CD4-positive, alpha-beta T cell treated with Interleukin-1 beta for 1 hour (primary cell): ENCODE measurements at regions not wholly inside any gene's neighbourhood (a gene's known extent, or its start where the extent isn't known, plus 50 kb on each side); places are given as distances from the start of the nearest gene placed in this dataset.

Experiments
- DNase-seq, 2 donors: peaks; one replicate each; pipeline ENCODE4 v3.0.0-alpha.2; 2020 to 2022

GRCh38 chr15:25183581-25184251 is 228.9 kb downstream of the SNRPN start:
- DNase-seq = peak in 1 of 2 donors; percentile 0

- DNase-seq = peak in 1 of 2 donors; percentile 0
Measured at GRCh38 chr15:25184356-25185155, 229.8 kb downstream of the SNRPN start.

DNA sequence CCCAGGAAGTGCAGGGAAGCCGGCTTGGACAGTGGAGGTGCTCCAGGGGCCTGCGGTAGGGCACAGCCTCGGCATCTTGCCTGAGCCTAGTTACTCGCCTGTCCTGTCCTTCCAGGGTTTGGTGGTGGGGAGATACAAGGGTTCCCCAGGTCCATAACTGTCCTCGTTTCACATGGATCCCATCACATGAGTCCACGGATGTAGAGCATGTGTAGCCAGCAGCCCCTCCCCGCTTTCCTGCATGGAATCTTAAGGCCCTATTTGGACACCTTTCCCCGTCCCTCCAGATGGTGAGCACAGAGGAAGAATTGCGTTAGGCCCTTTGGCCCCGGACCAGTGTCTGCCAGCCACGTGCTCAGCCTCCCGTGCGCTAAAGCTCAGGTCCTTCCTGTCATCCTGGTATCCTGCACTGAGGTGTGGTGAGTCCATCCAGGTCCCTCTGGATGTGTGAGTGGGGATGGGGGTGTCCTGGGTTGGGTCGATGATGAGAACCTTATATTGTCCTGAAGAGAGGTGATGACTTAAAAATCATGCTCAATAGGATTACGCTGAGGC is 230.4 kb downstream of the SNRPN start:
- no peak for DNase-seq

- DNase-seq = no peak
Measured at GRCh38 chr15:25185791-25186190, 231.0 kb downstream of the SNRPN start.

DNA sequence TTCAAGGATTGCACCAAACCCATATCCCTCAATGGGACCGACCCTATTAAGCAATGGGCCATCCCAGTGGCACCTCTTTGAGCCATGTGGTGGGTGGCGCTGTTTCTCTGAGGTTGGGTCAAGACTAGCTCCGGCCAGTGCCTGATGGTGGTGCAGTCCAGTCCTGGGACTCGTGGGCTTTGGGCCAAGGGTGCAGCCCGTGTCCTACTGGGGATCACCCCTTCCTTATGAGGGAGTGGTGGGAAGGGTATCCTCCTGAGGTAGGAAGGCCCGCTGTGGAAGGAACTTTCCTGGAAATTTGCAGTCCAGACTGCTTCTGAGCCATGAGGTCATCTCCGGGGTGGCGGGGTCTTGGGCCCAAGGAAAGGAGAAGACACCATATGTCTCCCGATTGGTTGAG is 231.6 kb downstream of the SNRPN start:
- DNase-seq = no peak

DNA sequence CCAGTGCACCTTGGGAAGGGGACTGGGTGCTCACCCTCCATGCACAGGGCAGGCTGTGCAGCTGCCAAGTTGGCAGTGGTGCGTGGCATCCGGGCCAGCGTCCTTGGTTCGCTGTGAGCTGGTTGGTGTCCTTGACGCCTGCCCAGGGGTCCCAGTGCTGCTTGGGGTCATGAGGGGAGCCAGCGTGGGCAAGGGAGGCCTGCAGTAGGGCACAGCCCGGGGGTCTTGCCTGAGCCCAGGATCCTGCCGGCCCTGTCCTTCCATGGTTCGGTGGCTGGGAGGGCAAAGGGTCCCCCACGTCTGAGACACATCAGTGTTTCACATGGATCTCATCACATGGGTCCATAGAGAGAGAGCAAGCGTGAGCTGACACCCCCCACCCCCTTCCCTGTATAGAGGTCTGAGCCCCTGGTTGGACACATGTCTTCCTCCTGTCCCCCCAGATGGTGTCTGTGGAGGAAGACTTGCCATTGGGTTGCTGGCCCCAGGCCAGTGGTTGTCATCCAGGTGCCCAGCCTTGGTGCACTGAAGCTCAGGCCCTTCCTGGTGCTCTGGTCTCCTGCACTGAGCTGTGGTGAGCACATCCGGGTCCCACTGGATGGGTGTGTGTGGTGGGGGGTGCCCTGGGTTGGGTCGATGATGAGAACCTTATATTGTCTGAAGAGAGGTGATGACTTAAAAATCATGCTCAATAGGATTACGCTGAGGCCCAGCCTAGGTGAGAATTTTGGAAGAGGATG is 232.3 kb downstream of the SNRPN start:
- DNase-seq = no peak

GRCh38 chr15:25188051-25188450 is 233.3 kb downstream of the SNRPN start:
- DNase-seq = no peak

DNA sequence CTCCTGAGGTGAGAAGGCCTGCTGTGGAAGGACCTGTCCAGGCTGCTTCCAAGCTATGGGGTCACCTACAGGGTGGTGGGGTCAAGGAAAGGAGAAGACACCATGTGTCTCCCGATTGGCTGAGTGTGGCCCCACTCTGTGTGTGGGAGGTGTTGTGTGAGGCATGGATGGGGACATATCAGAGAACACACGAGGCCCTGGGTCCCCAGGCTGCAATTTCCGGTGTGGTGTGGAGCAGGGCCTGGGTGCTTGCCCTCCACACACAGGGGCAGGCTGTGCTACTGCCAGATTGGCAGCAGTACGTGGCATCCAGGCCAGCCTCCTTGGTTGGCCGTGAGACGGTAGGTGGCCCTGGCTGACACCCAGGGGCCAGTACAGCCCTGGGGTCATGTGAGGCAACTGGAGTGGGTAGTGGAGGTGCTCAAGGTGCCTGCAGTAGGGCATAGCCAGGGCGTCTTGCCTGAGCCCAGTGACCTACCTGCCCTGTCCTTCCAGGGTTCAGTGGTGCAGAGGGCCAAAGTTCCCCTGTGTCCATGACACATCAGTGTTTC is 233.8 kb downstream of the SNRPN start:
- no peak for DNase-seq

DNA sequence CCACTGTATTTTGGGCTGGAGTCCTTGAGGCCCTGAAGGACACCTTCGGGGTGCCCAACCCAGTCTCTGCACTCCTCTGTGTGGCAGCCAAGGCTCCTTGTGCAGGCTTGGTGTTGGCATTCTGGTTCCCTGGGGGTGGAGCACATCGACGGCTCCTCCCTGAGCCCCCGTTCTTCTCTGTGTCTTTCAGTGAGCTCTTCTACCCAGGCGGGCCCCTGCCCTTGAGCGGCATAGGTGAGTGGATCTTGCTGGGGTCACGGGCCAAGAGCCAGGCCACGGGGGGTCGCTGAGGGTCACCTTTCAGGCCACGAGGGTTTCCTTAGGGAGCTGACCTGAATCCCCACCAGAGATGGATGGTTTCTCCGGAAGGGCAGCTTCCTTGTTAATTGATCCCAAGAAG is 234.8 kb downstream of the SNRPN start:
- DNase-seq = no peak

- no peak for DNase-seq
Measured at GRCh38 chr15:25192651-25193050, 237.9 kb downstream of the SNRPN start.

GRCh38 chr15:25207369-25207768 is 231.5 kb downstream of the UBE3A start:
- DNase-seq = no peak

DNA sequence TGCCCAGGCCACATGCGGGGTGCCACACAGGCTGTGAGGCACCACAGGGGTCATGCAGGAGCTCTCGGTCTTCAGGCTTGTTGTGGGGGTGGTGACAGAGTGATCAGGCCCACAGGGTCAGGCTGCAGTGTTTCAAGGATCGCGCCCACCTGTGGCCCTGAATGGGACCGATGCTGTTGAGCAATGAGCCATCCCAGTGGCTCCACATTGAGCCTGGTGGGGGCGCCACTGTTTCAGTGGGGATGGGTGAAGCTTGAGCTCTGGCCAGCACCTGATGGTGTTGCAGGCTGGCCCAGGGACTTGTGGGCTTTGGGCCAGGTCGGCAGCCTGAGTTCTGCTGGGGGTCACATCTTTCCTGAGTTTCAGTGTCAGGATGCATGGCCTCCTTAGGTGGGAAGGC is 230.1 kb downstream of the UBE3A start:
- no peak for DNase-seq

DNA sequence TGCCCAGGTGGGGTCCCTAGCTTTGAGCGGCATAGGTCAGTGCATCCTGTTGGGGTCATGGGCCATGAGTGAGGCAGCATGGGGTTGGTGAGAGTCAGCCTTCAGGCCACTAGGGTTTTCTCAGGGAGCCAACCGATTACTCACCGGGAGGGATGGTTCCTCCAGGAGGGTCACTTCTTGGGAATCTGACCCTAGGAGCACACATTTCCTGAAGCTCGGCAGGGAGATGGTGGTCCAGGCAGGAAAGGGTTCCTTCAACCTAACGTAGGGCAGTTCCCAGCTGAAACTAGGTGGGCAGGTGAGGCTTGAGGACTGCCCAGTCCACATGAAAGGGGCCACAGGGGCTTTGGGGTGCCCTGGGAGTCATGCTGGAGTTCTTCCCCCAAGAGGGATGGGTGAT is 218.0 kb downstream of the UBE3A start:
- DNase-seq = no peak

GRCh38 chr15:25224396-25224795 is 214.4 kb downstream of the UBE3A start:
- no peak for DNase-seq

GRCh38 chr15:25226360-25226759 is 212.5 kb downstream of the UBE3A start:
- DNase-seq = no peak

DNA sequence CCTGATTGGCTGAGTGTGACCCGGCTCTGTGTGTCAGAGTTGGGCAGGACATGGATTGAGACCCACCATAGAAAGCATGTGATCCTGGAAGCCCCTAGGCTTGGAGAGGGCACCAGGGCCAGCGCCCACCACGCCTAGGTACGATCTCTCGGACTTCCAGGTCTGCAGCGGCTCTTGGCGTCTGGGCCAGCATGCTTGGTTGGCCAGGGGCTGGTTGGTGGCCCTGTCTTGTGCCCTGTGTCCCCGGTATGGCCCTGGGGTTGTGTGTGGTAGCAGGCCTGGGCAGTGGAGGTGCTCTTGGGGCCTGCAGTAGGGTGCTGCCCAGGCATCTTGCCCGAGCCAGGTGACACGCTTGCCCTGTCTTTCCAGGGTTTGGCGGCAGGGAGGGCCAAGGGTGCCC is 210.6 kb downstream of the UBE3A start:
- no peak for DNase-seq

GRCh38 chr15:25230442-25230841 is 208.4 kb downstream of the UBE3A start:
- DNase-seq = no peak

- DNase-seq = no peak
Measured at GRCh38 chr15:25233766-25234350, 205.0 kb downstream of the UBE3A start.

DNA sequence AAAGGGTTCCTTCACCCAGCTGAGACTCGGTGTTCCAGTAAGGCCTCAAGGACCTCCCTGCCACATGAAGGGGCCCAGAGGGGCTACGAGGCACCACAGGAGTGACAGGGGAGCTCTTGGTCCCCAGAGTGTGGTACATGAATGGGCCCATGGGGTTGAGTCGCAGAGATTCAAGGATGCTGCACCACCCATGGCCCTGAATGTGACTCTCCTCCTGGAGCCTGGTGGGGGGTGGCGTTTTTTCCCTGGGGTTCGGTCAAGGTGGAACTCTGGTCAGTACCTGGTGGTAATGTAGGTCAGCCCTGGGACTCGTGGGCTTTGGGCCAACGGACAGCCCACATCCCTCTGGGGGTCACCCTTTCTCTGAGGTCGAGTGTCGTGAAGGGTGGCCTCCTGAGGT is 204.0 kb downstream of the UBE3A start:
- no peak for DNase-seq

- no peak for DNase-seq
Measured at GRCh38 chr15:25235391-25235790, 203.4 kb downstream of the UBE3A start.

- DNase-seq = no peak
Measured at GRCh38 chr15:25236143-25236860, 202.5 kb downstream of the UBE3A start.

GRCh38 chr15:25236861-25237155 is 202.0 kb downstream of the UBE3A start:
- no peak for DNase-seq
